ENCODE measurements at regions not wholly inside any gene's neighbourhood (a gene's known extent, or its start where the extent isn't known, plus 50 kb on each side); places are given as distances from the start of the nearest gene placed in this dataset.

- DNase-seq, result no peak
- no peak for TF ChIP-seq POLR2A (IDR thresholded peaks at IDR 0.05)
- TF ChIP-seq EP300 (IDR thresholded peaks at IDR 0.05), result no peak
- no peak for TF ChIP-seq POLR2AphosphoS5 (IDR thresholded peaks at IDR 0.05)
- TF ChIP-seq CTCF (IDR thresholded peaks at IDR 0.05), result no peak
Measured at GRCh38 chr14:38745861-38746260, 357.2 kb downstream of the SEC23A start.

GRCh38 chr14:38743966-38744584 lies 359.0 kb downstream of the SEC23A start:
- no peak for DNase-seq
- intact Hi-C loops (cut with DNase I; ENCODE audit: low total_unique reads), result no loop called here
- no peaks in the 10 kb centered on the region for H3K9me3 ChIP-seq
- no peak for TF ChIP-seq POLR2AphosphoS5 (IDR thresholded peaks at IDR 0.05)
- H3K27me3 ChIP-seq, result no peaks in the 10 kb centered on the region
- no peaks in the 10 kb centered on the region for H3K4me1 ChIP-seq
- H3K4me3 ChIP-seq, result no peak overlapping the region
- no peak overlapping the region for H3K27ac ChIP-seq
- H3K36me3 ChIP-seq, result no peaks in the 10 kb centered on the region
- 79 to 89% (median 80%) methylated on average over 7 of the region's 7 CpGs for WGBS, 5 donors

More at GRCh38 chr14:38745861-38746260, 357.2 kb downstream of the SEC23A start:
- H3K27me3 ChIP-seq, result no peaks in the 10 kb centered on the region
- 20 to 44% (median 29%) methylated on average over 1 of the region's 1 CpG for WGBS, 5 donors
- H3K4me1 ChIP-seq, result no peaks in the 10 kb centered on the region
- no peaks in the 10 kb centered on the region for H3K36me3 ChIP-seq
- intact Hi-C loops (cut with DNase I; ENCODE audit: low total_unique reads), result no loop called here
- H3K4me3 ChIP-seq, result no peak overlapping the region
- H3K27ac ChIP-seq, result no peak overlapping the region
- H3K9me3 ChIP-seq, result no peaks in the 10 kb centered on the region

- intact Hi-C loops (cut with DNase I; ENCODE audit: low total_unique reads), result no loop called here
- Histone ChIP-seq H3K36me3 (no peaks in the 10 kb centered on the region), H3K4me3 (no peak overlapping the region), H3K27me3 (no peaks in the 10 kb centered on the region), H3K4me1 (no peaks in the 10 kb centered on the region), H3K27ac (no peak overlapping the region), H3K9me3 (no peaks in the 10 kb centered on the region)
- peak in 1 of 2 donors; percentile 49 for DNase-seq
- TF ChIP-seq POLR2AphosphoS5 (IDR thresholded peaks at IDR 0.05) (no peak), EP300 (IDR thresholded peaks at IDR 0.05) (no peak), POLR2A (IDR thresholded peaks at IDR 0.05) (no peak), CTCF (IDR thresholded peaks at IDR 0.05) (no peak)
- 55 to 77% (median 66%) methylated on average over 11 to 12 of the region's 12 CpGs for WGBS, 5 donors
Measured at GRCh38 chr14:38737686-38738407, 365.2 kb downstream of the SEC23A start.

- WGBS, 5 donors, result 45 to 65% (median 53%) methylated on average over 5 of the region's 5 CpGs
- Histone ChIP-seq H3K4me1 (no peaks in the 10 kb centered on the region), H3K27ac (no peak overlapping the region), H3K27me3 (no peaks in the 10 kb centered on the region), H3K9me3 (no peaks in the 10 kb centered on the region), H3K36me3 (no peaks in the 10 kb centered on the region), H3K4me3 (no peak overlapping the region)
- intact Hi-C loops (cut with DNase I; ENCODE audit: low total_unique reads), result no loop called here
- TF ChIP-seq EP300 (IDR thresholded peaks at IDR 0.05) (no peak), POLR2AphosphoS5 (IDR thresholded peaks at IDR 0.05) (no peak), POLR2A (IDR thresholded peaks at IDR 0.05) (no peak), CTCF (IDR thresholded peaks at IDR 0.05) (no peak)
- DNase-seq, result no peak
Measured at GRCh38 chr14:38735005-38735404, 368.0 kb downstream of the SEC23A start.

GRCh38 chr14:38731962-38732361 lies 371.1 kb downstream of the SEC23A start:
- DNase-seq, result no peak
- no peaks in the 10 kb centered on the region for H3K27me3 ChIP-seq
- no peaks in the 10 kb centered on the region for H3K4me1 ChIP-seq
- no peak overlapping the region for H3K27ac ChIP-seq
- TF ChIP-seq POLR2AphosphoS5 (IDR thresholded peaks at IDR 0.05) (no peak), POLR2A (IDR thresholded peaks at IDR 0.05) (no peak), EP300 (IDR thresholded peaks at IDR 0.05) (no peak), CTCF (IDR thresholded peaks at IDR 0.05) (no peak)
- H3K4me3 ChIP-seq, result no peak overlapping the region
- H3K9me3 ChIP-seq, result no peaks in the 10 kb centered on the region
- intact Hi-C loops (cut with DNase I; ENCODE audit: low total_unique reads), result no loop called here
- WGBS, 5 donors, result 35 to 49% (median 48%) methylated on average over 1 of the region's 1 CpG
- no peaks in the 10 kb centered on the region for H3K36me3 ChIP-seq

Measured in stomach (tissue), 8 donors.